ENCODE measurements at regions not wholly inside any gene's neighbourhood (a gene's known extent, or its start where the extent isn't known, plus 50 kb on each side); places are given as distances from the start of the nearest gene placed in this dataset.
"Not testable (repeated sequence)": the region's sequence is repeated elsewhere in the genome, so short reads cannot be mapped to it uniquely, and the experiment has no call there.

- no peak for DNase-seq
These were observed 688.2 kb upstream of the HS6ST1 start for GRCh38 chr2:129006901-129007300.

- no peak for DNase-seq
These were observed 689.6 kb upstream of the HS6ST1 start for GRCh38 chr2:129008055-129008880.

GRCh38 chr2:129008881-129009554, 690.4 kb upstream of the HS6ST1 start:
- no peak for DNase-seq

- DNase-seq = no peak
These were observed 691.0 kb upstream of the HS6ST1 start for GRCh38 chr2:129009555-129010146.

- no peak for DNase-seq
These were observed 691.6 kb upstream of the HS6ST1 start for GRCh38 chr2:129010262-129010661.

GRCh38 chr2:129011466-129012061, 692.9 kb upstream of the HS6ST1 start:
- DNase-seq = no peak

- no peak for DNase-seq
These were observed 695.8 kb upstream of the HS6ST1 start for GRCh38 chr2:129014432-129014831.

GRCh38 chr2:129015397-129016285, 697.0 kb upstream of the HS6ST1 start:
- no peak for DNase-seq

- DNase-seq = no peak
These were observed 698.3 kb upstream of the HS6ST1 start for GRCh38 chr2:129016972-129017371.

- DNase-seq = no peak
These were observed 706.1 kb upstream of the HS6ST1 start for GRCh38 chr2:129024796-129025195.

GRCh38 chr2:129035992-129036391, 717.3 kb upstream of the HS6ST1 start:
- DNase-seq = no peak

GRCh38 chr2:129043677-129044076, 725.0 kb upstream of the HS6ST1 start:
- not testable (repeated sequence) for DNase-seq

GRCh38 chr2:129046475-129046874, 727.8 kb upstream of the HS6ST1 start:
- DNase-seq = not testable (repeated sequence)

- DNase-seq = no peak
These were observed 731.4 kb upstream of the HS6ST1 start for GRCh38 chr2:129050101-129050500.

GRCh38 chr2:129055242-129055641, 736.6 kb upstream of the HS6ST1 start:
- DNase-seq = no peak

GRCh38 chr2:129055824-129056223, 737.2 kb upstream of the HS6ST1 start:
- no peak for DNase-seq

- no peak for DNase-seq
These were observed 737.8 kb upstream of the HS6ST1 start for GRCh38 chr2:129056309-129056958.

GRCh38 chr2:129056959-129057317, 738.3 kb upstream of the HS6ST1 start:
- no peak for DNase-seq

GRCh38 chr2:129058981-129059380, 740.3 kb upstream of the HS6ST1 start:
- DNase-seq = no peak

GRCh38 chr2:129059476-129059875, 740.8 kb upstream of the HS6ST1 start:
- DNase-seq = no peak

GRCh38 chr2:129061069-129061768, 742.6 kb upstream of the HS6ST1 start:
- no peak for DNase-seq

- DNase-seq = no peak
These were observed 743.1 kb upstream of the HS6ST1 start for GRCh38 chr2:129061769-129062121.

Data from activated CD4-positive, CD25-positive, alpha-beta regulatory T cell (primary cell).